Adipose tissue (tissue), 3 donors: ENCODE measurements at regions not wholly inside any gene's neighbourhood (a gene's known extent, or its start where the extent isn't known, plus 50 kb on each side); places are given as distances from the start of the nearest gene placed in this dataset.

Source experiments
- H3K27ac ChIP-seq: one replicate; pipeline ENCODE4 v1.5.1; 2013; ENCODE audit warnings: low read depth, low read length
- WGBS, 3 donors: extraction: QIAGEN DNeasy Blood & Tissue Kit; methylation state at CpG; one replicate each; pipeline ENCODE4 v1.1.7; 2013; 5-methylcytosine and 5-hydroxymethylcytosine counted together
- donor health status: healthy with polysubstance abuse.
- donor health status: Bipolar disorder and iron deficiency.
- donor health status: healthy.

DNA sequence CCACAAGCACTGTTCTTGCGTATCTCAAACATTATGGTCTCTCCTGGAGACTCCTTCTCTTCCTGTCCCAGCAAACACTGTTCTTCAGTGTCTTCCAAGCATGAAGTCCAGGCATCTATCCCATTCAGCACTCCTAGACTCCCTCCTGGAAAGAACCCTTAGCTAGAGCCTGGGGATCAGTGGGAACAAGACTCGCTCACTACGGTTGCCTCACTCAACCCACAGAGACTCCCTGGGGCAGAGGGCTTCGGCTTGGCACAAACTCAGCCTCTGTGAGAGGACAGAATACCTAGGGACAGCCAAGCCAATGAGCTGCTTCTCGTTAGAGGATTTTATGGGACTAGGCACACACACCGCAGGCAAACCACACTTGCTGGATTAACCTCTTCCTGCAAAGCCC, 86.5 kb upstream of the IPO9 start:
- WGBS, 3 donors, result 45 to 72% (median 54%) methylated on average over 6 of the region's 6 CpGs
- no peak overlapping the region for H3K27ac ChIP-seq

DNA sequence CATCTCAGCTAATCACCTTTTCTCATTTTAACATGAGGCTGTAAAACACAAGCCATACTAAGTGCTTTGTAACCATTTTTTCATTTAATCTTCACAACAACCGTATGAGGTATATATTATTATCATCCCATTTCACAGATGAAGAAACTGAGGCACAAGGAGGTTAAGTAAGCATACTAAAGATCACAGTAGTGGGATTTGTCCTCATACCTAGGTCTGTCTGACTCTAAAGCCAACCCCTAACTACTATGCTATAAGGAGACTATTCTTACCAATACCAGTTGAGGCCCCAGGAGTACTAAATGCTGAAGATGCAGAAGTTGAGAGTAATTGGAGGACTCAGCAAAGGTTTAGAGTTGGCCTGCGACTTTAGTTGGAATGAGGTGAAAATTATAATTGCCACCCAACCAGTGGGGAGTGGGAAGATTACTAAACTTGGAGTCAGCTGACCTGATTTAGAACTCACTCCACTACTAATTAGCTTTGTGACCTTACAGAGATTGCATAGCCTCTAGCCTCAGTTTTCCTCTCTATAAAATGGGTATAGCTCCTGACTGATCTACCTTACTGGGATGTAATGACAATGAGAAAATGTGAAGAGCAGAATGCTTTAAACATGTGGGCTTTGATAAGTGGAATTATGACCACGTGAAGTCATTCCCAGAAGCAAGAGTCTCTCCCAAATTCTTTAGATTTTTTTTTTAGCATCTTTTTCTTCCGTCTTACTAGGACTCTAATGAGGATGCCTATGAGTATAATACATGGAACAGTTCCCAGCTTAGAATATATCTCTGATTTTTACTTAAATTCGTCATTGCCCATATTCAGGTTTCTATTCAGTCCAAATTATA, 85.8 kb upstream of the IPO9 start:
- 76 to 92% (median 84%) methylated on average over 5 of the region's 5 CpGs for WGBS, 3 donors

DNA sequence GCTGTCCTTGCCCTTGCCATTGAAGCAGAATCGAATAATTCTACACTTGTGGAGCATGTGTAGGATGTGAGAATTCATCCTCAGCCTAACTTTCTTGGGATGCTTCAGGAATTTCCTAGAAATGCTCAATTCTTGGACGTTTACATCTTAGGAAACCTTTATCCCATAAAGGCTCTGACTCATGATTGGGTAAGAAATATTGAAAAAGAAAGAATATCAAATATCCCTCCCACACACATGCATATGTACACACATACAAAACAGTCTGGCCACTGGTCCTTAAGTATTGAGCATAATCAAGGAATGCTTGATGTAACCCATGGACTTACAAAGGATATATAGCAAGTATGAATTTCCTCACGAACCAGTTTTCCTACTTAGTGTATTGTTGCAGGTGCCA, 83.9 kb upstream of the IPO9 start:
- WGBS, 3 donors, result 46 to 65% (median 60%) methylated on average over 3 of the region's 3 CpGs
- no peak overlapping the region for H3K27ac ChIP-seq

More for the DNA sequence above, 85.8 kb upstream of the IPO9 start:
- H3K27ac ChIP-seq, result no peak overlapping the region

DNA sequence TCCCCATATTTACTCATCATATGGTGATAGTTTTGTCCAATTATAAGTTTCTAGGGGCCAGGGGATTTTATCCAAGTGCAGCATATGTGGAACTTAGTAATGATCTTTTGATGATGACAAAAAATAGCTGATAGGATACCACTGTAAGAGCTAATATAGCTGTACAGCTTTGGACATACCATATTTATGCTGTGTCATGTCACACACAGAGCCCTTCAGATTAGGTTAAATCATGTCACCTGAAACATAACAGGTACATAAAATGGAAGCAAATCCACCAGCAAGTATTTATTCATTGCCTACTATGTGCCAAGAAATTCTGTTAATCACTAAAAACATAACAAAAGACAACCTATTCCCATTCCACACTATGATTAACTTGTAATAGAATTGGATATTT, 82.8 kb upstream of the IPO9 start:
- H3K27ac ChIP-seq, result no peak overlapping the region

DNA sequence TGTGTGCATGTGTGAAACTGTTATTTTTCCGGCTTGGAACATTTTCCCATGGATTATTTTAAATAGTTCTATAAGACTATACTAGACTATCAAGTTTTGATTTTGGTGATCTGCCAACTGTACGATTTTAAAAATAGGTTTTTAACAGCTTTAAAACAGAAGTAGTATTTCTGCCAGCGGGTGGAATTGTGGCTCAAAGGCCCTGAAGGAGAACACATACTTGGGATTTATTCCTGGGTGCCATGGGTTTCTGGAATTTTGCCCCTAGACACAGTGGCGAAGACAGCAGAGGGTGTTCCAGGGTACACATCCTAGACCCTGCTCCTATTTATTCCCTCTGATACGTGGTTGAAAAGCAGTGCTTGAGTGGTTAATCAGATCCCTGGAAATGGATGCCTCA, 81.7 kb upstream of the IPO9 start:
- 76 to 85% (median 78%) methylated on average over 5 of the region's 5 CpGs for WGBS, 3 donors
- H3K27ac ChIP-seq, result no peak overlapping the region

DNA sequence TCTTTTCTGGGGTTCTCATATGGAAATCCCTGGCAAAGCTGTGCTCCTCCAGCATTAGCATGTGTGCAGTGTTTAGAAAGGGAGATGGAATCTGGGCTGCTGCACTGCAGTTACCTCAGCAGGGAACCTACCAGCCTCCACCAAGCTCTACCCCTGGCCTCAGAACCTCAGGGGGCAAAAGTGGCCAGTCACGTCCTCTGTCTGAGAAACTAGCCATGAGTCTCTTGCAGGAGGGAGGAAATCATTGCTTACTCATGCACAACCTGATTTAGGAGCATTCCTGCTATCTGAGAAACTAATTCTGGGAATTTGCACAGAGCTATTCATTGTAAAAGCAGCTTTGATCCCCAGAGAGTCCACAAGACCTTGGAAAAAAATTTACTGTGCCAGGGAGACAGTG, 80.6 kb upstream of the IPO9 start:
- WGBS, 3 donors, result 38 to 83% (median 54%) methylated on average over 1 of the region's 1 CpG
- H3K27ac ChIP-seq, result no peak overlapping the region

DNA sequence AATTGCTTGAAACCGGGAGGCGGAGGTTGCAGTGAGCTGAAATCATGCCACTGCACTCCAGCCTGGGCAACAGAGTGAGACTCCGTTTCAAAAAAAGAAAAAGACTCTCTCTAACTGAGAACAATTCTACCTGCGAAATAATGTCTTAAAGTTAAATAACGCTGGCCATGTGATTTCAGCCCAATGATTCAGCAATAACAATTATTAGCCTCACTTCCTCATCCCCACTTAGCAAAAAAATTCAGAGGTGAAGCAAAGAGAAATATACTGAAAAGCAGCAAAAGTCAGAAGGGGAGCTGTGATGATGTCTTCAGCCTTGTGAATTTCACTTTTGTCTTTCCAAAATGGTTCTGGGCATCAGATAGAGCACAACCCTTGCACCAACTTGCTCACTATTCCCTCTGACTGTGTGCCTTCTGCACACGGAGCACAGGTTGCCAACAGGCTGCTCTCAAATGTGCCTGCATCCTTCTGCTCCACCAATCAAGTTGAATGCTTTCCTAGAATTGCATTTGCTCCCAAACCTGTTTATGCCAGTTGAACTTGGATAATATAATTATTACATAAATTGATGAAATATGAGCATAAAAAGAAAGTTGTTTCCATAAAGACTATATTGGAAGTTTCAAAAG, 79.8 kb upstream of the IPO9 start:
- 71 to 89% (median 76%) methylated on average over 6 of the region's 6 CpGs for WGBS, 3 donors
- no peak overlapping the region for H3K27ac ChIP-seq

DNA sequence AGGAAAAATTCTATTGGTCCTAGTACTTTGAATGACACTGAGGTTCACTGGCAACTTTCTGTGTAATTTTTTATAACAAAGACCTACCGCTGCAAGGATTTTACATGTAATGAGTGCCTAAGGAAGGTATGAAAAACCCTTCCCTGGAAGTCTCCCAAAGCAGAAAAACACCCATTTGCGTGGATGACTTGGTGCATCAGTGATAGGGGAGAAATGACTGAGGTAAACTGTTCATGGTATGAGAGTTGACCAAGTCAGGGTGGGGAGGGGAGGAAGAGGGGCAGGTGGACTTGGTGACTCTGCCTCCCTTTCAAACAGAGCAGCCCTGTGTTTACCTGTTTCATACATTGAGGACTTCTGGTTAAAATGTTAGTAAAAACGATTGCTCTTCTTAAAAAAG, 78.8 kb upstream of the IPO9 start:
- 41 to 52% (median 45%) methylated on average over 3 of the region's 3 CpGs for WGBS, 3 donors
- no peak overlapping the region for H3K27ac ChIP-seq

DNA sequence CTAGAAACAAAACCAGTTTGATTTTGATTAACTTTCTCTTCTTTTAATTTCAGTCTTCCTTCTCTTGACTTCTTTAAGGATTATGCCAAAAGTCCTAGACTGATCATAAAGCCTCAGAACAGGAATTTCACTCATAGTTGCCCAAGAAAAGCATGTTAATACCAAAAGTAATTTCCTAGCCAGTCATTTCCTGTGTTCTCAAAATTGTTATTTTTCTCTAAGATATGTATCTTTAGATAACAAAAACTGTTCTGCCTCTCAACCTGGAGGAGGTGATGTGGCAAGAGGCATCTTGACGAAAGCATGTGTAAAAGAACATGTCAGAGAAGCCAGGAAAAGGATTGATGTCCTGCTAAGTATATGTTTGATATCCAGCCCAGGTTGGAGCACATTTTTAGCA, 78.0 kb upstream of the IPO9 start:
- WGBS, 3 donors, result 37 to 86% (median 38%) methylated on average over 1 of the region's 1 CpG
- H3K27ac ChIP-seq, result no peak overlapping the region

DNA sequence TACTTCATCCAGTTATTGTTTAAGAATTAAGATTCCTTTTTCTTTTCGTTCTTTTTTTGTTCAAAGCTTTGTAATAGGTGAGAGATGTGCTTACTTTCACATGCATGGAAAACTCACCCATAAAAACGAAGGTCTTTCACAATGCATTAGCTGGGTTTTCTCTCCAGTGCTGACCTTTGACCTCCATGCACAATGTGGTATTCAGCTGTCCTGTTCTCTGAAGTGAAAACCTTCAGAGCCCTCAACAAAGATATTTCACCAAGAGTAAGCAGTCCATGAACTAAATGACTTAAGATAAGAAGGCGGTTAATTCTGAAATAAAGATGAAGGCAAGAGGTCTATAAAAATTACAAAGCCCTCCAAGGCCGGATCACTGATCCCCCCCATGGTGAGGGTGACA, 77.1 kb upstream of the IPO9 start:
- H3K27ac ChIP-seq, result no peak overlapping the region
- 70 to 78% (median 74%) methylated on average over 4 of the region's 4 CpGs for WGBS, 3 donors

DNA sequence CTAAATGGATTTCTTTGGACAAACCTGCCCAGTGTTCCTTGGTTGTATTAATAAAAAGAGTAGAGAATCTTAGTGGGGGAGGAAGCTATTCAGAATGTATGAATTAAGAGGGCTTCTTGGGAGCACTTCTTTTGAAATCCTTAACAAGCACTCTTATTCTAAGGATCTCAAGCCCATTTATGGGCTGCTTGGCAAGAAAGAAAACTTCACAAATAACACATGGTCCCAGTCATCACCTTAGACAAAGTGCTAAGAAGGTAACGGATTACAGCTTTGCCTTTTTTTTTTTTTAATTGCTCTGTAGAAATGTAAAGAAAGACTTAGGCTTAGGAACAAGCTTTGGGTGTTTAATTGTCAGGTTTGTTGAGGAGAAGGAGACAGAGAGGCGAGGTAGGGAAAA, 76.6 kb upstream of the IPO9 start:
- 91 to 96% (median 93%) methylated on average over 2 of the region's 2 CpGs for WGBS, 3 donors
- H3K27ac ChIP-seq, result no peak overlapping the region

DNA sequence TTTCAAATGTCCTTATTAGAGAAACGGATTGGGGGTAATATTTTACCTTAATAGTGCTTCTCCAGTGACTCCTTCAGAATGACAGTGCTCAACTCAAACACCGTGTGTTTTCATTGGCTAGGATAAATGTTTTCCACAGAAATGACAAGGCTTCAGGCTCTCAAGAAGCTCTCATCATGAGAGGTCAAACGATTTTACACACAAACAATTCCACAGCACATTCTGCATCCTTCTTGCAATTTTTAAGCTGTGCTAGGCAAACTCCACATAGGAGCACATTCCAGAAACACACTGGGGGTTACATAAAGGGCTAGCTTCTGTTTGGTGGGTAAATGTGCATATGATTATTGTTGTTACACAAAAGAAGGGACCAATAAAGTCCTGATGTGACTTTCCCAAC, 75.5 kb upstream of the IPO9 start:
- no peak overlapping the region for H3K27ac ChIP-seq
- 66 to 71% (median 67%) methylated on average over 3 of the region's 3 CpGs for WGBS, 3 donors

DNA sequence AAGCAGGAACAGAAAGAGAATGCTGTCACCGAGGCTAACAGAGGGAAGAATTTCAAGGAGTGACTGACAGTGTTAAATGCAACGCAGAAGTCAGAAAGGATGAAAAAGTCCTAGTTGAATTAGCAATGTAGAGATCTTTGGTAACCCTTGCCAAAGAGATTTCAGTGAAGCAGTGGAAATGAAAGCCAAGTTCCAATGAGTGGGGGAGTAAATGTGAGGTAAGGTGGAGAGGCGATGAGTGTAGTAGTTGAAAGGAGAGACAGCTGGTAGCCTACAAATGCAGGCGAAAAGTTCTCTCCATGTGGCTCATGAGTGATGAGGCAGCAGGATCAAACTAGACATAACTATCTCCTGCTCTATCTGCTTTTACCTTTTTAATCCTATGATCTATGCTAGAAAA, 74.6 kb upstream of the IPO9 start:
- 58 to 88% (median 69%) methylated on average over 4 of the region's 4 CpGs for WGBS, 3 donors
- no peak overlapping the region for H3K27ac ChIP-seq

DNA sequence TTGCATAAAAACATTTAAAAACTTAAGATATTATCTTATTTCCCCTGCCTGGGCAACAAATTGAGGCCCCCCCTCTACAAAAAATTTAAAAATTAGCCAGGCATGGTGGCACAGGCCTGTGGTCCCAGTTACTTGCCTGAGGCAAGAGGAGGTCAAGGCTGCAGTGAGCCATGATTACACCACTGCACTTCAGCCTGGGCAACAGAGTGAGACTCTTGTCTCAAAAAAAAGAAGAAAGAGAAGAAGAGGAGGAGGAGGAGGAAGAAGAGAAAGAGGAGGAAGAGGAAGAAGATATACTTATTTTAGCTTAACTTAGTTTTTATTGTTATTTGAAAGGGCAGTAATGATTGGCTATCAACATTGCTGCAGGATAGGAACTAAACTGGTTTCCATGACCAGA, 73.8 kb upstream of the IPO9 start:
- no peak overlapping the region for H3K27ac ChIP-seq

DNA sequence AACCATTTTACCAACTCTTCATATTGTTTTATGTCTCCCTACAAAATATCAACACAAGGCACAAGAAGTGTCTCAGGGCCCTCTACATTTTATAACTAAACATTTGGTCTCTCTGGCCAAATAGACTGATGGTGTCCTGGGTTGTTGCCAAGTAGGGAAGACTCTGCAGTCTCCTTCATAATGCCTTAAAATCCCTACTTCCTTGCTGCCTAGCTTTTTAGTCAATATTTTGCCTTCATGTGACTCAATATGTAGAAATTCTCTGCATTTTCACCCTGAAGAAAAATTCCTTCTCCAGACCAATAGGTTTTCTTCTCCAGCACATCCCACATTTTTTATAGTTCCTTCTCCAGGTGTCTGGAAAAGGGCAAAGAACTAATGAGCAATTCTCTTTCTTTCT, 72.6 kb upstream of the IPO9 start:
- H3K27ac ChIP-seq, result no peak overlapping the region

DNA sequence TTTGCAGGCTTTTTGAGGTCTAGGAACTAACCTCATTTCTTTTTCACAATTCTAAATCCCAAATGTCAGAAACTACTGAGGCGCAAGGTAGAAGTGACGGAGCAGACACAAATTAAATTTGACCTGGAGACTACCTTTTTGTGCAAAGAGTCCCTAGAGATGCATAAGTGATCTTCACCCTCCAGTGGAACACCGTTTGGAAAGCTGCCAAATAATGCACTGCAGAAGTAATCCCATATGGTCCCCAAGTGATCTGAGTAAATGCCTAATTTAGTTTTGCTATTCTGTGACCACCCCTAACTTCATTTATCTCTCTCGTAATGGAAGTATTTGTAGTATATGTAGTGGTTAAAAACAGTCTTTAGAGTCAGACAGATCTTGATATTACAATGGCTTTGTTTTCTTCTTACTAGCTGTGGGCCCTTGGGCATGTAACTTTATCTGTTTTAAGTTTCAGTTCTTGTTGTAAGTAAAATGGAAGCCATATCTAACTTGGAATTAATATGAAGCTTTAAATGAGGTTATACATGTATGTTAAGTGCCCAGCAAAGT, 70.4 kb upstream of the IPO9 start:
- WGBS, 3 donors, result 83 to 84% (median 84%) methylated on average over 4 of the region's 4 CpGs

DNA sequence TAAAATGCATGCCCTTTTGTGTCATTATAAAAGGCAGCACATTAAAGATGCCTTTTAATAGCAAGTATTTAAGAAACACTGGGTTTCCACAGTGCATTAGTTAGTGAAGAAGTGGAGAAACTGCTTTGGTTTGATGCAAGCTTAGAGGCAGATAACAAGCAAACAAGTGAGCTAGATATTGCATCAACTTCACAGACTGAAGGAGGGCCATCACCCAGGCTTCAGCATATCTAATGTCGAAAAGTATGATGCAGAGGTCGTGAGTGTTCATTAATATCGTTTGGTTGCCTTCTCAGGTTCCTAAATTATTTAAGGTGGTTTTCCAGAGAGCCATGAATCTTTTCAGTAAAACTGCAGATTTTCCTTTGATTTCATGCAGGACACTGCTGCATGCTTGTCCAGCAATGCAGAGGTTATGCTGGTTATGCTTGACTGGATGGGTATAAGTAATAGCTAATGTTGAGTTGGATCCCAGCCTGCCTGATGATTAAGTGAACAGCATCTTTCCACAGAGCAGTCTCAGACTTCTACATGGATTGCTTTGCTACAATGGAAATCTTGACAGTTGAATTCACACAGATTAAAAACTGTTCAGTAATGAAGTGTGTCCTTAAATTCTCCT, 69.7 kb upstream of the IPO9 start:
- H3K27ac ChIP-seq, result no peak overlapping the region
- 65 to 76% (median 69%) methylated on average over 3 of the region's 3 CpGs for WGBS, 3 donors

More for the DNA sequence above, 70.4 kb upstream of the IPO9 start:
- no peak overlapping the region for H3K27ac ChIP-seq

DNA sequence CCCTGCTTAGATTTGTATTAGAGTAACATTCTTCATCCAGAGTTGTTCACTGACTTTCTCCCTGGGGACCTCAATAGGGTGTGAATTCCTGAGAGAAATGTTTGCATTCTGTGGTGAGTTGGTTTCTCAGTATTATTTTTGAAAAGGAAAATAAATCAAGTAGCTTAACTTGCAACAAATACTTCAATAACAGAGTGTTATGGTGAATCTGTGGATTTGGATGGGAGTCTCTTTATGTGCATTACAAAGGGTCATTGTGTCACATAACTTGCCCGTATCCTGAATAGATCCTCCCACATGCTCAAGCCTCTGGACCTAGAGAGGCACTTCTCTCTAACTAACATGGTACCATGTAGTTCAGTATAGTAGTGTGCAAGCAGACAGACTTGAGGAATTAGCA, 68.4 kb upstream of the IPO9 start:
- no peak overlapping the region for H3K27ac ChIP-seq
- WGBS, 3 donors, result 78 to 86% (median 79%) methylated on average over 1 of the region's 1 CpG

DNA sequence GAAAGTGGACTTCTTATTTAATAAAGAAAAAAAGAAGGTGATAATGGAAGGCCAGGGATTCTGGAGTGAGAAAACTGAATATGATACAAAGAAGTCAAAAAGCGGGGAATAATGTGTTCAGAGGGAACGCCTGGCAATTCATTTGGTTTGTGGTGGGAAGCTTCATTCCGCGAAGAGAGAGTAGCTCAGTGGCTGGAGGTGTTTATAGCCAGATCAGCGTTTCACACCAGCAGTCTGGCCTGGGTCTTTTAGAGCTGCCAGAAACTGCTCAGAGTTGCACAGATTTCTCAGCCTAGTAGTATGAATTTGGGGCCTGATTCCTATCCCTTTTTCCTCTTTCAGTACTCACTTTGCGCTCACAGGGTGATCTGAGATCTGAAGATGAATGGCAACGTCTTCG, 67.8 kb upstream of the IPO9 start:
- no peak overlapping the region for H3K27ac ChIP-seq
- 88 to 92% (median 91%) methylated on average over 8 of the region's 8 CpGs for WGBS, 3 donors

DNA sequence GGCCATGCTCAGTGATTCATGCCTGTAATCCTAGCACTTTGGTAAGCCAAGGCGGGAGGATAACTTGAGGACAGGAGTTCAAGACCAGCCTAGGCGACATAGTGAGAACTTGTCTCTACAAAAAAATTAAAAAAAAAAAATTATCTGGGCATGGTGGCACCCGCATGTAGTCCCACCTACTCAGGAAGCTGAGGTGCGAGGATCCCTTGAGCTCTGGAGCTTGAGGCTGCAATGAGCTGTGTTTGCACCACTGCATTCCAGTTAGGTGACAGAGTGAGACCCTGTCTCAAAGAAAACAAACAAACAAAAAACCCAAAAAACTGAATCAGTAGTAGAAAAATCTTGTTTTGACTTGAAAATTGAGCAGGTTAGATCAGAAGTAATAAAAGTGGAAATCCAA, 67.1 kb upstream of the IPO9 start:
- WGBS, 3 donors, result 95 to 100% (median 98%) methylated on average over 4 of the region's 4 CpGs

More for the DNA sequence above, 67.1 kb upstream of the IPO9 start:
- no peak overlapping the region for H3K27ac ChIP-seq
